ENCODE measurements at regions not wholly inside any gene's neighbourhood (a gene's known extent, or its start where the extent isn't known, plus 50 kb on each side); places are given as distances from the start of the nearest gene placed in this dataset.

DNA sequence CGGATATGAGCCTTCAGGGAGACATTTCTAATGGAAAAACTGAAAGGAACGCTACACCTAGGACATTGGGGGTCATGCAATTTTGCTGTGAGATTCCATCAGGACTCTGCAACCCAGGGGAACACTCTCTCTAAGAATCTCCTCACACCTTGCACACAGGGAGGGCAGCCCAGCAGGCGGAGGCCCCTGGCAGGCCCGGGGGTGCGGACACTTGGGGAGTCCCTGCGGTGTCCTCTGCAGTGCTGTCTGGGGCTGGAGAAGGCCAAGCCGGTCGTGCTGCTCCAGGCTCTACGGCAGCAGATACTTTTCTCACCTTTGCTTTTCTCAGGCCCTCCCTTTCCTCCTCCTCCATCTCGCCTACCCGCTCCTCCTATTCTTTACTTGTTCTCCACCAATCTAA, 54.7 kb upstream of the FAM110C start:
- TF ChIP-seq, protein P1, sequence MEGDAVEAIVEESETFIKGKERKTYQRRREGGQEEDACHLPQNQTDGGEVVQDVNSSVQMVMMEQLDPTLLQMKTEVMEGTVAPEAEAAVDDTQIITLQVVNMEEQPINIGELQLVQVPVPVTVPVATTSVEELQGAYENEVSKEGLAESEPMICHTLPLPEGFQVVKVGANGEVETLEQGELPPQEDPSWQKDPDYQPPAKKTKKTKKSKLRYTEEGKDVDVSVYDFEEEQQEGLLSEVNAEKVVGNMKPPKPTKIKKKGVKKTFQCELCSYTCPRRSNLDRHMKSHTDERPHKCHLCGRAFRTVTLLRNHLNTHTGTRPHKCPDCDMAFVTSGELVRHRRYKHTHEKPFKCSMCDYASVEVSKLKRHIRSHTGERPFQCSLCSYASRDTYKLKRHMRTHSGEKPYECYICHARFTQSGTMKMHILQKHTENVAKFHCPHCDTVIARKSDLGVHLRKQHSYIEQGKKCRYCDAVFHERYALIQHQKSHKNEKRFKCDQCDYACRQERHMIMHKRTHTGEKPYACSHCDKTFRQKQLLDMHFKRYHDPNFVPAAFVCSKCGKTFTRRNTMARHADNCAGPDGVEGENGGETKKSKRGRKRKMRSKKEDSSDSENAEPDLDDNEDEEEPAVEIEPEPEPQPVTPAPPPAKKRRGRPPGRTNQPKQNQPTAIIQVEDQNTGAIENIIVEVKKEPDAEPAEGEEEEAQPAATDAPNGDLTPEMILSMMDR (IDR thresholded peaks at IDR 0.05), result no peak
- no peak for TF ChIP-seq POLR2A (IDR thresholded peaks at IDR 0.05)
